ENCODE measurements at regions not wholly inside any gene's neighbourhood (a gene's known extent, or its start where the extent isn't known, plus 50 kb on each side); places are given as distances from the start of the nearest gene placed in this dataset.

GRCh38 chr5:125517973-125518550, 771.6 kb upstream of the ZNF608 start:
- ATAC-seq (ENCODE audit: low FRiP score) (no peak), DNase-seq (ENCODE audit: low spot score) (no peak)
- TF ChIP-seq, protein P1, sequence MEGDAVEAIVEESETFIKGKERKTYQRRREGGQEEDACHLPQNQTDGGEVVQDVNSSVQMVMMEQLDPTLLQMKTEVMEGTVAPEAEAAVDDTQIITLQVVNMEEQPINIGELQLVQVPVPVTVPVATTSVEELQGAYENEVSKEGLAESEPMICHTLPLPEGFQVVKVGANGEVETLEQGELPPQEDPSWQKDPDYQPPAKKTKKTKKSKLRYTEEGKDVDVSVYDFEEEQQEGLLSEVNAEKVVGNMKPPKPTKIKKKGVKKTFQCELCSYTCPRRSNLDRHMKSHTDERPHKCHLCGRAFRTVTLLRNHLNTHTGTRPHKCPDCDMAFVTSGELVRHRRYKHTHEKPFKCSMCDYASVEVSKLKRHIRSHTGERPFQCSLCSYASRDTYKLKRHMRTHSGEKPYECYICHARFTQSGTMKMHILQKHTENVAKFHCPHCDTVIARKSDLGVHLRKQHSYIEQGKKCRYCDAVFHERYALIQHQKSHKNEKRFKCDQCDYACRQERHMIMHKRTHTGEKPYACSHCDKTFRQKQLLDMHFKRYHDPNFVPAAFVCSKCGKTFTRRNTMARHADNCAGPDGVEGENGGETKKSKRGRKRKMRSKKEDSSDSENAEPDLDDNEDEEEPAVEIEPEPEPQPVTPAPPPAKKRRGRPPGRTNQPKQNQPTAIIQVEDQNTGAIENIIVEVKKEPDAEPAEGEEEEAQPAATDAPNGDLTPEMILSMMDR (IDR thresholded peaks at IDR 0.05), result no peak

GRCh38 chr5:125521289-125521688, 774.9 kb upstream of the ZNF608 start:
- no peak for ATAC-seq (ENCODE audit: low FRiP score)

DNA sequence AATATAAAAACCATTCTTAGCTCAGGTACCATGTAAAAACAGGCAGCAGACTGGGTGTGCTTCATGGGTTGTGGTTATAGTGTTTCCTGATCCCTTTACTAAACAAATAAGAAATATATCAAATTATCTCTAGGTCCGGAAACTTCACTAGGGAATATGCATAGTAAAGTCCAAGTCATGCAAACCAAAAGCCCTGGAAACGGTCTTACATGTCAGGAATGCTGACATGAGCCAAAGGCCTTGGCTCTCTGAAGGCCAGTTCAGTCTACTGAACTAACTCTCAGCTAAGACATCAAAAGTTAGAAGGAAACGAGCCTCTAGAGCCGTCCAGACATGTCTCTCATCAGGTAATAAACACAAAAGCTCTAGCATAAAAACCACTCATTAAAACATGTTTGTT, 778.9 kb upstream of the ZNF608 start:
- TF ChIP-seq, protein P1 (IDR thresholded peaks at IDR 0.05), result no peak
- ATAC-seq (ENCODE audit: low FRiP score) (no peak), DNase-seq (ENCODE audit: low spot score) (no peak)

More at GRCh38 chr5:125521289-125521688, 774.9 kb upstream of the ZNF608 start:
- TF ChIP-seq, protein P1 (IDR thresholded peaks at IDR 0.05), result no peak
- no peak for DNase-seq (ENCODE audit: low spot score)

DNA sequence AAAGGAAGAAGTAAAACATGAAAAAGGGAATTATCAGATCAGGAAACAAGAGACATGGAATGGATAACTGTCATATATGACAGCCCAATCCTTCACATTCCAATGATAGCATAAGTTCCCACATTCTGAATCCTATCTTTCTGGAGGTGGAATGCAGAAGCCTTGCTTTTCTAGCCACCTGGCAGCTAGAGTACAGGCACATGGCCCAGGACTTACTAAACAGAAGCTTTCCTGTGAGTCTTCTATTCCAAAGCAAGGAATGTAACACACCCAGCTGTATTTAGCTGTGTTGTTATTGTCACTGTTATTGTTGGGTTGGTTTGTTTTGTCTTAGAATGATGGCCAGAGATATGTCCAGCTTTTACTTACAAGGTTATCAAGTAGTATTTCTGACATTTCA, 780.5 kb upstream of the ZNF608 start:
- ATAC-seq (ENCODE audit: low FRiP score) (no peak), DNase-seq (ENCODE audit: low spot score) (no peak)
- TF ChIP-seq, protein P1 (IDR thresholded peaks at IDR 0.05), result no peak

DNA sequence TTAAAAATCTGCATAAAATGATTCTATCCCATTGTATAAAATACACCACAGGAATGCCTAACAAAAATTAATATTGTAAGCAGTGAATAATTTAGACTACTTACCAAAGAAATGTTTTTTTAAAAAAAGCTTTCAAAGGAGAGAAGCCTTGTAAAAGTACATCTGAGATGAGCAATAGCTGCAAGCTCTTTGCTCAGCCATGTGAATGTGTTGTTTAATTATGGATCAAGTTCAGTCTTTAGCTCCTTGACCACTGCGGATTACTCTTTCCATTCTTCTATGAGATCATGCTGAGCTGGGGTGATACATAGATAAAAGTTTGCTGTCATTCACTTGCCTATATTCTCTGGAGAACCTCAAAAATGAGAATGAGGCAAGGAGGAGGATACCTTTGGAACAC, 782.4 kb upstream of the ZNF608 start:
- ATAC-seq (ENCODE audit: low FRiP score), result no peak
- DNase-seq (ENCODE audit: low spot score), result no peak
- TF ChIP-seq, protein P1 (IDR thresholded peaks at IDR 0.05), result no peak

DNA sequence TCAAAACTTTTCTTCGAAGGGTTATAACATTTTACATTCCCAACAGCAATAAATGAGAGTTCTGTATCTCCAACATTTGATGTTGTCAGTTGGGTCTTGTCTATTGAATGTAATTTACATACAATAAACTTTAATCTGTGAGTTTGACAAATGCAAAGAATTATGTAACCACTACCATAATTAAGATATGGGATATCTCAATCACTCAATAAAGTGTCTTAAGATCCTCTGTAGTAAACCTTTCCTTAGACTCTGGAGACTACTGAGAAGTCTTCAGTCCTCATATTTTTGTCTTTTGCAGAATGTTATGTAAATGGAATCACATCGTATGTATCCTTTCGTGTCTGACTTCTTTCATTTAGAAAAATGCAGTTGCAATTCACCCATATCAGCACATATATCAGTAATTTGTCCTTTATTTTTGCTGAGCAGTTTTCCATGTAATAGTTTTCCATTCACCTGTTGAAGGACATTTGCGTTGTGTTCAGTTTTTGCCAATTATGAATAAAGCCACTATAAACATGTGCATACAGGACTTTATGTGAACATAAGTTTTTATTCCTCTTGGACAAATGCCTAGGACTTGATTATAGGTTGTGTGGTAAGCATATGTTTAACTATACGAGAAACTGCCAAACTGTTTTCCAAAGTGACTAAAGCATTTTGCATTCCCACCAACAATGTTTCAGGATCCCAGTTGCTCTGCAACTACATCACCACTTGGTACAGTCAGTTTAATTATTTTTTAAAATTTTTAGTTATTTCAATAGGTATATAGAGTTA, 784.6 kb upstream of the ZNF608 start:
- TF ChIP-seq, protein P1 (IDR thresholded peaks at IDR 0.05), result no peak
- ATAC-seq (ENCODE audit: low FRiP score) (no peak), DNase-seq (ENCODE audit: low spot score) (no peak)

DNA sequence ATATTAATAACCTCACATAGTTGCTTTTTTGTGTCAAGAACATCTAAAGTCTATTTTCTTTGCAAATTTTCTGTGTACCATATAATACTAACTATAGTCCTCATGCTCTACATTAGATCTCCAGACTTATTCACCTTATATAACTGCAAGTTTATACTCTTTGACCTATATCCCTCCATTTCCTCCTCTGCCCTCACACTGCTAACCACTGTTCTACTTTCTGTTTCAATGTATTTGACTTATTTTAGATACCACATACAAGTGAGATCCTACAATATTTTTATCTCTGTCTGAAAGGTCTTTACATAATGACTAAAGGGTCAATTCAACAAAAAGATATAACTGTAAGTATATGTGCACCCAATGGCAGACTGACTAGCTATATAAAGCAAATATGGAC, 789.7 kb upstream of the ZNF608 start:
- TF ChIP-seq, protein P1 (IDR thresholded peaks at IDR 0.05), result no peak
- no peak for DNase-seq (ENCODE audit: low spot score)
- ATAC-seq (ENCODE audit: low FRiP score), result no peak

All from omental fat pad (tissue), 3 donors.